Kidney (tissue), 13 donors: ENCODE measurements at regions not wholly inside any gene's neighbourhood (a gene's known extent, or its start where the extent isn't known, plus 50 kb on each side); places are given as distances from the start of the nearest gene placed in this dataset.

Experiments
- DNase-seq, 5 donors: peaks; one replicate each; pipeline ENCODE4 v3.0.0-alpha.2; 2013 to 2020
- FAIRE-seq: peaks from 2 replicates; lab custom pipeline; 2012; peaks lifted over from hg19 to GRCh38; lab: Jason Lieb, UNC
- H3K27ac ChIP-seq, 2 donors: one replicate each; pipeline ENCODE4 v1.7.0; 2013; ENCODE audit warnings: low read depth in 2 of 2, low read length in 2 of 2, inconsistent platforms in 1 of 2
- H3K27me3 ChIP-seq: one replicate; pipeline ENCODE4 v1.7.1; 2013; ENCODE audit warnings: low read length, inconsistent platforms; ENCODE audit not compliant: control insufficient read depth, insufficient read depth
- H3K36me3 ChIP-seq, 3 donors: one replicate each; pipeline versions ENCODE4 v1.7.0 to v1.7.1; 2013; ENCODE audit warnings: low read length in 3 of 3, control low read depth in 1 of 3, inconsistent platforms in 1 of 3; ENCODE audit not compliant: insufficient read depth in 3 of 3, control insufficient read depth in 2 of 3
- H3K4me1 ChIP-seq, 3 donors: one replicate each; pipeline versions ENCODE4 v1.7.0 to v1.7.1; 2013; ENCODE audit warnings: low read length in 3 of 3, inconsistent platforms in 1 of 3, low read depth in 1 of 3; ENCODE audit not compliant: control insufficient read depth in 2 of 3, insufficient read depth in 2 of 3
- H3K4me3 ChIP-seq, 3 donors: one replicate each; pipeline versions ENCODE4 v1.7.0 to v1.8.1; 2013; ENCODE audit warnings: low read length in 3 of 3, control low read depth in 1 of 3, inconsistent platforms in 1 of 3
- H3K9ac ChIP-seq, 3 donors: one replicate each; pipeline versions ENCODE4 v1.7.0 to v1.7.1; 2013; ENCODE audit warnings: low read length in 3 of 3, control low read depth in 1 of 3, inconsistent platforms in 1 of 3
- H3K9me3 ChIP-seq, 3 donors: one replicate each; pipeline versions ENCODE4 v1.7.0 to v1.7.1; 2013; ENCODE audit warnings: low read length in 3 of 3, control low read depth in 1 of 3, inconsistent platforms in 1 of 3; ENCODE audit not compliant: control insufficient read depth in 2 of 3, insufficient read depth in 1 of 3
- CTCF ChIP-seq: IDR thresholded peaks from 3 replicates; pipeline ENCODE4 v1.5.1; 2012; ENCODE audit warnings: mild to moderate bottlenecking, moderate library complexity, borderline replicate concordance; ENCODE audit not compliant: insufficient read depth; ENCODE audit errors: extremely low read depth
- intact Hi-C: fragments of 100-400 bp; cut with DNase I; formaldehyde crosslinking; loops from one replicate; pipeline ENCODE4 v1.11.1; 2022
- donor health status: control.
- donor health status: control.
- donor health status: control.
- donor health status: control.
- donor health status: control.
- donor health status: DM: yes; HTN: yes; CAD: no.
- donor health status: Normal renal cell carcinoma (clear cell type).

GRCh38 chr1:181213056-181213455 is 124.6 kb downstream of the IER5 start:
- DNase-seq (no peak), FAIRE-seq (no peak)
- Histone ChIP-seq H3K9me3 (no peaks in the 10 kb centered on the region), H3K27ac (no peak overlapping the region), H3K4me1 (peaks cover 0 to 4% (median 0%) of the 10 kb centered on the region in 3 donors), H3K36me3 (no peaks in the 10 kb centered on the region), H3K9ac (no peak overlapping the region), H3K27me3 (no peaks in the 10 kb centered on the region), H3K4me3 (no peak overlapping the region)
- intact Hi-C loops, result no loop called here
- TF ChIP-seq CTCF, result no peak

- TF ChIP-seq CTCF, result no peak
- H3K27me3 ChIP-seq, result no peaks in the 10 kb centered on the region
- no peak overlapping the region for H3K27ac ChIP-seq
- peaks cover 0 to 3% (median 0%) of the 10 kb centered on the region in 3 donors for H3K4me1 ChIP-seq
- no peak overlapping the region for H3K9ac ChIP-seq
- no peaks in the 10 kb centered on the region for H3K36me3 ChIP-seq
- intact Hi-C loops, result no loop called here
- no peaks in the 10 kb centered on the region for H3K9me3 ChIP-seq
- H3K4me3 ChIP-seq, result no peak overlapping the region
- FAIRE-seq (no peak), DNase-seq (peak in 2 of 5 donors; percentile 5 to 29)
These were observed 128.1 kb downstream of the IER5 start for GRCh38 chr1:181216591-181216994.

GRCh38 chr1:181219938-181220337 is 131.4 kb downstream of the IER5 start:
- H3K27me3 ChIP-seq, result no peaks in the 10 kb centered on the region
- peaks cover 0 to 3% (median 0%) of the 10 kb centered on the region in 3 donors for H3K4me1 ChIP-seq
- H3K9me3 ChIP-seq, result no peaks in the 10 kb centered on the region
- H3K9ac ChIP-seq, result no peak overlapping the region
- H3K36me3 ChIP-seq, result no peaks in the 10 kb centered on the region
- no peak overlapping the region for H3K4me3 ChIP-seq
- no peak for TF ChIP-seq CTCF
- FAIRE-seq (no peak), DNase-seq (no peak)
- intact Hi-C loops, result no loop called here
- no peak overlapping the region for H3K27ac ChIP-seq

GRCh38 chr1:181221078-181221477 is 132.6 kb downstream of the IER5 start:
- no peak overlapping the region for H3K27ac ChIP-seq
- no peak overlapping the region for H3K4me3 ChIP-seq
- intact Hi-C loops, result no loop called here
- FAIRE-seq (no peak), DNase-seq (no peak)
- no peaks in the 10 kb centered on the region for H3K9me3 ChIP-seq
- no peaks in the 10 kb centered on the region for H3K36me3 ChIP-seq
- no peak overlapping the region for H3K9ac ChIP-seq
- no peak for TF ChIP-seq CTCF
- no peaks in the 10 kb centered on the region for H3K27me3 ChIP-seq
- H3K4me1 ChIP-seq, result peaks cover 0 to 3% (median 0%) of the 10 kb centered on the region in 3 donors
